CD4-positive, alpha-beta T cell treated with Interleukin-17A for 4 hours (primary cell): ENCODE measurements at regions not wholly inside any gene's neighbourhood (a gene's known extent, or its start where the extent isn't known, plus 50 kb on each side); places are given as distances from the start of the nearest gene placed in this dataset.
"Not testable (repeated sequence)": the region's sequence is repeated elsewhere in the genome, so short reads cannot be mapped to it uniquely, and the experiment has no call there.

Source experiments
- DNase-seq: peaks from one replicate; pipeline ENCODE4 v3.0.0-alpha.2; 2020; ENCODE audit warnings: mixed read lengths

DNA sequence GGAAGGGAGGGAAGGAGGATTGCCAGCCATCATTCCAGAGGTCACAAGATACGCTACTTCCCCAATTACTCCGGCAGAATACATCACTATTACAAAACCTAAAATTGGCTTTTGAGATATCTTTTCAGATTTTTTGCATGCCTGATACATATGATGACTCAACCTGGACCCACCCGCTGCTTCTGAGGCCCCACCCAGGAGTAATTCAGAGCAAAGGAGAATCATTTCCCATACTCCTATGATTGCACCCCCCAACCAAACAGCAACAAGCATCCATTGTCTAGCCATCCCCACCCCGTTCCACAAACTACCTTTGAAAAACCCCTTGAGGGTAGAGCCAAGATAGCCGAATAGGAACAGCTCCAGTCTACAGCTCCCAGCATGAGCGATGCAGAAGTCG, 163.5 kb upstream of the GJE1 start:
- no peak for DNase-seq

DNA sequence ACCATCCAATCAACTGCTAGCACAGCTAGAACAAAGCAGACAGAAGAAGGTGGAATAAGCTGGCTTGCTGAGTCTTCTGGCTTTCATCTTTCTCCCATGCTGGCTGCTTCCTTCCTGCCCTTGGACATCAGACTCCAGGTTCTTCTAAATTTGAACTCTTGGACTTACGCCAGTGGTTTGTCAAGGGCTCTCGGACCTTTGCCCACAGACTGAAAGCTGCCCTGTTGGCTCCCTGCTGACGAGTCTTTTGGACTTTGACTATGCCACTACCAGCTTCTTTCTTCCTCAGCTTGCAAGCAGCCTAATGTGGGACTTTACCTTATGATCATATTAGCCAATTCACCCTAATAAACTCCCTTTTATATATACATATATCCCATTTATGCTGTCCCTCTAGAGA, 164.1 kb upstream of the GJE1 start:
- DNase-seq, result no peak

DNA sequence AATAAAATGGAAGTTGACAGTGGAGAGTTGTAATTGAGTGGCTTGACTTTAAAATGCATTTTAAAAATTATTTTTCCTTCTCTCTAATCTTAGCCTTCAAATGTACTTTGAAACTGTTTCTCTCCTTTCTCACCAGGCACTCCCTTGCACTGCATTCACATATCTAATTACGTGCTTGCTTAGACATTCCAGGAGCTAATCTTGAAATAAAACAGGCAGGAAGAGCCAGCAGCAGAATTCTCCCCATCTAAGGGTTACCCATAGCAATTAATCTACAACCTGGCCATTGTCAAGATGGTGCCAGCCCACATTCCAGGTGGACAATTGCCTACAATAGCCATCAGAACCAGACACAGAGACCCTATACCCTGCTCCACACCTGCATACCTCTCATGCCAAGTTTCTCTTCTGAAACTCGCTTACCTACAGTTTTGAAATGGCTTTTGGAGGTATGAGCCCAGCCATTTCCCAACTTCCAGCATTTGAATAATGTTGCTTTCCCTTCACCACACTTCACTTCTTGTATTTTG, 167.6 kb upstream of the GJE1 start:
- DNase-seq, result no peak

DNA sequence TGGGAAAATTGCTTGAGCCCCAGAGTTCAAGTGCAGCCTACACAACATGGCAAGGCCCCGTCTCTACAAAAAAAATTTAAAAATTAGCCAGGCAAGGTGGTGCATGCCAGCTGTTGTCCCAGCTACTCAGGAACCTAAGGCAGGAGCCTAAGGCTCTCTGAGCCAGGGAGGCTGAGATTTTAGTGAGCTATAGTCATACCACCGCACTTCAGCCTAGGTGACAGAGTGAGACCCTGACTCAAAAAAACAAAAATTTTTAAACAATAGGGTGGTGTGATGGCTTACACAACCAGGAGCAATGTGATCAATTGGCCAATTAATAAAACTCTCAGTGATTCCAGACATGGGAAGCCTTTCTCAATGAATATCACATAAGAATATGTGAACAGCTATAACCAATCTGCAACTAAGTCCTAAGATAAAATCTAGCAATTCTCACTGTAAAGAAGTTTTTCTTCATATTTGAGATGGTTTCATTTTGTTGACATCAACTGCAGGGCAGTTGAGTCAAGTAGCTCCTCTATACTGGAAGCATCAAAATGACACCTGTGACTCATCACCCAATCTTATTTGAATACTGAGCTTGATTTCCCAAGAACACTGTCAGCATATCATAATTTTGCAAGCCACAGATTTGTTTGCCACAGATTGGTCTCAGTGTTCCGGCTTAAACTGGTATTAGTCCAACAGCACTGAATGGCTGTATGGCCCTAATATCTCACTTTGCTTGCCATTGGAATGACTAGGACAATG, 169.0 kb upstream of the GJE1 start:
- DNase-seq, result no peak

DNA sequence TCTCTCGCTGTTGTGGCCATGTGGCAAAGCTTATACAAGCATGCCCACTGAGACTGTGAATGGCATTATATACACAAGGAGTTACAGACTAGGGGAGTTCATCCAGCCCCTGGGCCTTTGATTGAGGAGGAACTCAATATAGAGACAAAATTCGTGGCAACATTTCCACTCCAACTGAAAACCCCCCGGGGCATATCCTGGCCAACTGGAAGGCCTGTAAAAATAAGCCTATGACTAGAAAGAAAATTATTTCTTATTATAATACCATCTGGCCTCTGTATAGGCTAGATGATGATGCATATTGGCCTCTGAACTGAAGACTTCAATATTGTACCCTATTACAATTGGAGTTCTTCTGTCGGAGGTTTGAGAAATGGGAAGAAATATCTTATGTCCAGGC, 175.5 kb upstream of the GJE1 start:
- DNase-seq, result no peak

DNA sequence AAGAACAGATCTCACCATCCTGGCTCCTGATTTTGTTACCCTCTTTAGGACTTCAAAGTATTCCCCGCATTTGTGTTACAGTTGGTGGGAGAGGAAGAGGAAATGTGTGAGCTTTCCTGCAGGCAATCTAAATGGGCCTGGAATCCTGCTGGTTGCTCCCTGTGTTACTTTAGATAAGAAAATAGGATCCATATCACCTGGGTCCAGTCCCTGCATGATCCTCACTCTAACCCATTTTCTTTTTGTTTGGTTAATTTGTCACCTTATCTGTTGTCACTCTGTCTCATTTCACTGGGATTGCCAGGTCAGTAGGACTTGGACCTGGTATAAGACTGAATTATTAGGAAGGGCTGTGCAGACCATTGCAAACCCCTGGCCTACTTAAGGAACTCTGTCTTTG, 175.9 kb upstream of the GJE1 start:
- DNase-seq, result no peak

DNA sequence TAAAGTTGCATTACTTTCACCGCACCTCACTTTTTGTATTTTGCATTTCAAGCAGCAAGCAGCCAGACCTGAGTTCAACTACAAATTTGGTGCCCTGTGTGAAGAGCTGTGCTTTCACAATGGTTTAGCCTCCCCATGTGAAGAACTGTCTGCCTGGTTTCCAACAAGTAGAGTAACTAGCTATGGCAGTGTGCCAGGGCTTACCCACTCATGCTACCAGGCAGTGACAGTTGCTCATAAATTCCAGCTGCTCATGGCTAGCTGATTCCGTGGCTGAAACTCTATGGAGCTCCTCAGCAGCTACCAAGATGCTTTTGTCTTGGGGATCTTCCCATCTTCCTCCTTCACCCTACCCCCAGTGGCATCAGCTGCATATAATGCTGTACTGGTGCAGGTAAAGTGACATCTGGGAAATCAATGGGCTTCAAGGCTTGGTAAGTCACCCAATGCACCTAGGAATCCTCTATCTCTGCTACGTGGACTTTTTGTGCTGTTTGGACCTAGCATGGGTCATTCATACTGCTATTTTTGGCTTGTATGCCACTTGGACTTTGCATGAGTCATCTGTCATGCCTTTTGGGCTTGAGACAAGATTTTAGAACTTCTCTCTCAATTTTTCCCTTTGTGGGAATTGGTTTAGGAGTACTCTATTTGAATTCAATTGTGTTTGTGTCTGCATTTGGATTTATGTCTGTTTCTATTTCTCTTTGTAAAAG, 176.5 kb upstream of the GJE1 start:
- no peak for DNase-seq

DNA sequence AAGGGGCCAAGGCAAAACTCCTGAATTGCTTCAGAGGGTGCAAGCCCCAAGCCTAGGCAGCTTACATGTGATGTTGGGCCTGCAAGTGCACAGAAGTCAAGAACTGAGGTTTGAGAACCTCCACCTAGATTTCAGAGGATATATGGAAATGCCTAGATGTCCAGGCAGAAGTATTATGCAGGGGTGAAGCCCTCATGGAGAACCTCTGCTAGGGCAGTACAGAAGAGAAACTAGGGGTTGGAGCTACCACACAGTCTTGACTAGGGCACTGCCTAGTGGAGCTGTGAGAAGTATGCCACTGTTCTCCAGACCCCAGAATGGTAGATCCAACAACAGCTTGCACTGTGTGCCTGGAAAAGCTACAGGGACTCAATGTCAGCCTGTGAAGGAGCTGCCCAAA, 179.7 kb upstream of the GJE1 start:
- DNase-seq, result no peak

DNA sequence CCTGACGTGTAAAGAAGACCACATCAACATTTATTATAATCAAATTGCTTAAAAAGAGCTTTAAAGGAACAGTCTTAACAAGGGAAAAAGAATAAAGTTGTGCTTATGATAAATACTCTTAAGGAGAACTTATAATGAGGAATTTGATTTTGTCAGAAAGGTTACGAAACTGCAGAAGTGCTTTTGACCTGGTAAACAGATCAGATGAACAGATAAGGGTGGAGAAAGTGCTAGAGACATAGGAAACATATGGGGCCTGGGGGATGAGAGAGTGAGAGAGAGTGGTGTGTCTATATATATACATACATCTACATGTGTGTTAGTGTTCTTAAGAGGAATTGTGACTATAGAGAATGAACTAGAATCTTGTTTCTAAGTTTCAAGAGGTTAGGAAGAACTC, 186.2 kb upstream of the GJE1 start:
- no peak for DNase-seq

DNA sequence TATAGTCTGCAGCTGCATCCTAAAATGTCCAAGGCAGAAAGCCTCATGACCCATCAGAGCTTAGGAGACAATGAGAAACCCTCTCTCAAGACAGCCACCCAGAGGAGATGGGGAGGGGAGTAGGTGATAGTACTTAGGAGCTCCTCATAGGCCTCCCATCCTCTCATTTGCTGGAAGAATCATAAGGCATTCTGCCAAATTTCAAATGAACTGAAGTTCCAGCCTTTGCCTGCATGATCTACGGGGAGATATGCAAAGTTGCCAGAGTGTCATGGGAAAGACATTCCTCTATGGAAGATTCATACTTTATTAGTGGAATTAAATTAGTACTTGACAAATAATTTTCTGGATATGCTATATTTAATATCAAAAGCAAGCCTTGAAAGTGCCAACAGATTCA, 194.1 kb upstream of the GJE1 start:
- DNase-seq, result no peak

DNA sequence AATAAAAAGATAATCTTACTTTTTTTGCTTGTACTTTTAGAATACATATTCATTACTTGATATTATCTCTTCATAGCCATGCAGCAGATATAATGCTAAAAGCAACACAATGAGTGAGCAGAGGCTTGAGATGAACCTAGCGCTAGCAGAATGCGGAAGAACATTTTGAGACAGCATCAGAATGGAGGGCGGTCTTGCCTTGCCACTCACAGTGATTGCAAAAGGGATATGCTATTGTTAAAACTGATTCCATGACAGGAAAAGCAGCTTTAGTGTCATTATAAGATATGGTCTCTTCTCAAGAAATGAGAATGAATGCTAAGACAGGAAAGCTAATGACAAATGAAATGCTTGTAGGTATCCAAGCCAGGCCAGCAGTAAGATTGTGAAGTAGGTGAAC, 200.0 kb upstream of the GJE1 start:
- DNase-seq, result no peak

DNA sequence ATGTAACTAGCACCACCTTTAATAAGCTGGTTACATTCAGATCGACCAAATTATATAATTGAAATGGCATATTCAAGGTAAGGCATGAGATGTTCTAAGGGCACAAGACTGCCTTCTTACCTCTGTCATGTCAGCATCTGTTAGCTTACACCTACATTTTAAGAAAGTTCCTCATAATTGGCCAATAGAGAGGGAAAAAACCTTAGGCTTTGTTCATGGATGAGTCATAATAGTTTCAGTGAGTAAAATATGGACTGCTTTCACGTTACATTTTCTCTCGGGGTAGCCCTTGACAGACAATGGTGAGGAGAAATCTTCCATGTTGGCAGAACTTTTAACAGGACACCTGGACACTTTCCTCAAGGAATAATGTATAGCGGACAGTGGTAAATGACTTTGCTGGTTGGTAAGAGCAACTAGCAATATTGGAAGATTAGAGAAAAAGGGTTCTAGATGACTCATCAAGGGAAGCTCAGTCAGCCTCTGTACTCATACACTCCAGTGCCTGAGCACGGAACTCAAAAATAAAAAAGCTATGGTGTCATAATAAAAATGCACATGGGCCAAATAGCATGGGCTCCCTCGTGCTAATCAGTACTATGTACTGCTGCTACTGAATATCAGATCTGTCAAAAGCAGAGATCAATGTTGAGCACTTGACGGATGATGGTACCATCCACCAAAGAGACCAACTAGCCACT, 206.4 kb upstream of the GJE1 start:
- not testable (repeated sequence) for DNase-seq

DNA sequence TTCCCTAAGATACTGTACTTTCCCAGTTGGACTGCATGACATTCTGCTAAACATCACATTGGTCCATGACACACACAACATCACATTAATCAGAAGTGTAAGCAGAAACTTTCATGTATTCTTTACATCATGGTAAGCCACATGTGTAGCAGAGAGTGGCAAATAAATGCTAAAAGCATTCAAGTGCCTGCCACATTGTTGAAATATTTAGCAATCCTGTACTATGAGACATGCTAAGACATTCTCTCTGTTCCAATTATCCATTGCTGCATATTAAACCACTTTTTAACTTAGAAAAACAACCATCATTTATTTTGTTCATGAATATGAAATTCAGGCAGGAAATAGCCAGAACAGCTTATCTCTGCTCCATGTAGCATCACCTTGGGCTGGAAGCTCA, 207.7 kb upstream of the GJE1 start:
- DNase-seq, result no peak

DNA sequence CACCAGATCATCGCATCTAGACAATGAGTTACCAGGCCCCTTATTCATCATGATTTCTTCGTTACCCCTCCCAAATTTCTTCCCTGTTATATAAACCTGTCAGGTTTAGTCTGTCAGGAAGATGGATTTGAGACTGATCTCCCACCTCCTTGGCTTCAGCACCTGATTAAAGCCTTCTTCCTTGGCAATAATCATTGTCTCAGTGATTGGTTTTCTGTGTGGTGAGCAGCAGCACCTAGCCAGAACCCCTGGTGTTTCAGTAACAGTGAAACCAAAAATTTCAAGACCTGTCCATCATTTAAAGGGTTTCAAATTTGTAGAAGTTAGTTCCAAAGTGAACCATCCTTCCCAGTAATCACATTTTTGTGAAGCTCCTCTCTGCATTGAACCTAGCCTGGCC, 209.8 kb upstream of the GJE1 start:
- no peak for DNase-seq

DNA sequence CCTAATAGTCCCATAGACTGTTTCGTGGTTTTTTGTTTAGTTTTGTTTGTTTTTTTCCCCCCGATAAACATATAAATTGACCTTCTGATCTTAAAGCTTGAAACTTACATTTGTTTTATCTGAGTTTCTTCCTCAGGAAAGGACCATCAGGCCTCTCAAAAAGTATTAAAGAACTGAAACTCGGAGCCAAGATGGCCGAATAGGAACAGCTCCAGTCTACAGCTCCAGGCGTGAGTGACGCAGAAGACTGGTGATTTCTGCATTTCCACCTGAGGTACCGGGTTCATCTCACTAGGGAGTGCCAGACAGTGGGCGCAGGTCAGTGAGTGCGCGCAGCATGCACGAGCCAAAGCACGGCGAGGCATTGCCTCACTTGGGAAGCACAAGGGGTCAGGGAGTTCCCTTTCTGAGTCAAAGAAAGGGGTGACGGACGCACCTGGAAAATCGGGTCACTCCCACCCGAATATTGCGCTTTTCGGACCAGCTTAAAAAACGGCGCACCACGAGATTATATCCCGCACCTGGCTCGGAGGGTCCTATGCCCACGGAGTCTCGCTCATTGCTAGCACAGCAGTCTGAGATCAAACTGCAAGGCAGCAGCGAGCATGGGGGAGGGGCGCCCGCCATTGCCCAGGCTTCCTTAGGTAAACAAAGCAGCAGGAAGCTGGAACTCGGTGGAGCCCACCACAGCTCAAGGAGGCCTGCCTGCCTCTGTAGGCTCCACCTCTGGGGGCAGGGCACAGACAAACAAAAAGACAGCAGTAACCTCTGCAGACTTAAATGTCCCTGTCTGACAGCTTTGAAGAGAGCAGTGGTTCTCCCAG, 215.8 kb upstream of the GJE1 start:
- not testable (repeated sequence) for DNase-seq

DNA sequence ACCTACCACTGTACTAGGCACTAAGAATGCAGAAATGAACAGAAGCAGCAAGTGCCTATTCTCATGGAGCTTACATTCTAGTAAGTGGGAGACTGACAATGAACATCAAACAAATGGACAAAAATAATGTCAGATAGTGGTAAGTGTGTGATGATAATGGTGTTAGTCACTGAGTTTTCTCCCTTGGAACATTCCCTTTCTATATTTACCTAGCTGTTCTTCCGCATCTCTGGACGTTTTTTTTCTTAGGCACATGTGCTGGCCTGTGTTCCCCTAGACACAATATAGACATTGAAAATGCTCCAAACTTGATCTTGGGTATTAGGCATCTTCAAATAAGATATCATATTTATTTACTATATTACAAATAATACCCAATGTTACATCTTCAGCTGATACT, 218.1 kb upstream of the GJE1 start:
- no peak for DNase-seq

DNA sequence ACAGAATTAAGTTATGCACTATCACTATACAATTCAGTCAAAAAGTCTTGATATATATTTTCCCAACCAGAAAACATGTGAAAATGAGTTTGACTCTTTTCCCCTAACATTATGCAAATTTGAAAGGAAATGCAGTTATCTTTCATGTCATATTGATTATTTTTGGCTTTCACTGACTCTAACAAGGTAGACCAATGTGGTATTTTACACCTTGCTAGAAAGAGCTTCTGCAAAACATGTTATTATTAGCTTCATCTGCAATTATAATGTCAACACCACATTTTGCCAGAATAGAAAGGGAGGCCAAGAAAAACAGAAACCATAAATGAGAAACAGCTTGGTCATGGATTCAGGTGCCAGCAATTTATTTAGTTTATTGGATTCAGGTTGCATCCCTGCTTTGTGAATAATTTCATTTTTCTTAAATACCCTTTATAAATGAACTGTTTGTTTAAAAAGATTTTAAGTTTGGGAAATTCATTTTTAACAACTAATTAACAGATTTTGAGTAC, 226.1 kb upstream of the GJE1 start:
- no peak for DNase-seq

DNA sequence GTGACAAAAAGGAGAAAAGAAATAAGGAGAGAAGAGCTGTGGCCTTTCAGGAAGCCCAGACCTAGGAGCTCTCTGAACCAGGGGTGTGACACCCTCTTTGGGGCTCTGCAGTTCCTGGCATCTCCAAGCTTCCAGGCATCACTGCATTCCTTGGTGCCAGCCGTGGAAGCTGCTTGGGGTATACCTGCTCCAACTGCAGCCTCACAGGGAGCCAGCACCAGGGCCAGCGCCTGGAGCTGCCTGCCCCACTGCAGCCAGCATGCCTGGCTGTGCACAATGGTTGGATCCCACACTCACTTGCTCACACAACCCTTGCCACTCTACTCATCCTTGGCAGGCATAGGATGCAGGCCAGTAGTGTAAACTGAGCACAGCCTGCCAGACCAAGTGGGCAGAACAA, 242.1 kb upstream of the GJE1 start:
- no peak for DNase-seq

DNA sequence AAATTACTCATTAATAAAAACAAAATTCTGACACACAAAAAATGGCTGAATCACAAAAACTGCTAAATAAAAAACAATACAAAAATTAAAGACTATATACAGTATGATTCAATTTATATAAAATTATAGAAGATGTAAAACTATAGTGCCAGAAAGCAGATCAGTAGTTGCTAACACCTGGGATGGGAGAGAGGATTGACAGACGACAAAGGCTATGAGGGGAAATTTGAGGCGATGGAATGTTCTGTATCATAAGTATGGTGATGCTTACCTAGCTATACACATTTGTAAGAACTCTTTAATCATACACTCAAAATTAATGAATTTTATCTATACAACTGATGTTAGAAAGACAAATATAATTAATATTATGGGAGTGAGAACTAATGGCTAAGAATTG, 247.9 kb upstream of the GJE1 start:
- no peak for DNase-seq

DNA sequence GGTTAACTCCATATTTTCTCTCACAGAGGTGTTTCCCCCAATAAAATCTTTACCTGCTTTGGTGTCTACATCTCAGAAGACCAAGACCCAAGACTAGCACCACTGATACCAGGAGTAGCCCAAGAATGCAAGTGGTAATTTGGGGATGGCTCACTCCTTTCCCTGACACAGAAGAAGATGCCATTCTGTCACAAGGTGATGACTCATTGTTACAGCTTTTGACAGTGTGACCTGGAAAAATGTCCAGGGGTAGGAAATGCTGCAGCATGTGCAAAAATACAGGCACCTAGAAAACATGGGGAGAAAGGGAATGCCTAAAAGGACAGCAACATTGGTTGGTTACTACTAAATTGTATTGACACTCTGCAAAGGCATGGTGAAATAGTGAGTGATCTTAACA, 254.0 kb upstream of the GJE1 start:
- no peak for DNase-seq

DNA sequence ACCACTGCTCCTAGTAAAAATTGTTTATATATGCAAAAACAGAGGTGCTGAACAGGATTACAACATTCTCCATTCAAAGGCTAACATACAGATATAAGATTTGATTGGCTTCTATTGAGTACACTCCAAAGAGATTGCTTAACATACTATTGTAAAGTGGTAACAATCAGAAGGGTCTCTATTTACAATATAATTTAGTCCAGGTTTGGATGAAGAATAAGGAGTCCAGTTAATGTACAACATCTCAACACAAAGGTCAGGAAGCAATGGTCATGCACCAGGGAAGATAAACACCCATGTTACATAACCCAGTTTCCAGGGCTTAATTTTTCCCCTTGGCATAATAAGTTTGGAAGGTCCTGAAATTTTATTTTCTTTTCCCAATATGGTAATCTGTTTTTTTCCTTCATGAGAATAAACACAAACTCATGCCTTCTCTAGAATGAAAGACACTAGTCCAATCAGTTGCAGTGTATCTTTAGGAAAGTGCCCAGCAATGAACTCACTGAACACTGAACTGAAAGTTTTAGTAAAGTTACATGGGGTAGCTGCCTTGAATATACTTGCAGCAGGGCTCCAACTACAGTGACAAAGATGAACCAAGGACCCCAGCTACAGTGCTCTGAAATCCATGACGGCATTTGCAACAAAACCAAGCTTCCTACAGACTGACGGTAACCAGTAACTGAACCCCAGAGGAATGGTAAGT, 255.3 kb upstream of the GJE1 start:
- DNase-seq, result no peak
